GM18861 (cell line): ENCODE measurements at regions not wholly inside any gene's neighbourhood (a gene's known extent, or its start where the extent isn't known, plus 50 kb on each side); places are given as distances from the start of the nearest gene placed in this dataset.

ENCODE experiments used
- ATAC-seq: cut with Tn5 transposase; IDR thresholded peaks from one replicate; pipeline ENCODE4 v1.9.1; 2021; ENCODE audit not compliant: unreplicated experiment

GRCh38 chr16:72362476-72362875, 190.5 kb upstream of the PMFBP1 start:
- ATAC-seq: no peak

- ATAC-seq: no peak
These were observed 186.0 kb upstream of the PMFBP1 start for GRCh38 chr16:72357910-72358309.

- no peak for ATAC-seq
These were observed 183.6 kb upstream of the PMFBP1 start for GRCh38 chr16:72355561-72355960.

GRCh38 chr16:72349719-72350118, 177.8 kb upstream of the PMFBP1 start:
- ATAC-seq: no peak

- ATAC-seq: no peak
These were observed 161.0 kb upstream of the PMFBP1 start for GRCh38 chr16:72332926-72333325.

- ATAC-seq: no peak
These were observed 152.6 kb upstream of the PMFBP1 start for GRCh38 chr16:72324578-72324977.

- no peak for ATAC-seq
These were observed 145.5 kb upstream of the PMFBP1 start for GRCh38 chr16:72317446-72317845.

- ATAC-seq: no peak
These were observed 141.9 kb upstream of the PMFBP1 start for GRCh38 chr16:72313903-72314302.

- ATAC-seq: no peak
These were observed 140.9 kb upstream of the PMFBP1 start for GRCh38 chr16:72312828-72313227.

- no peak for ATAC-seq
These were observed 139.5 kb upstream of the PMFBP1 start for GRCh38 chr16:72311426-72311825.

GRCh38 chr16:72309001-72309400, 137.0 kb upstream of the PMFBP1 start:
- ATAC-seq: no peak

- ATAC-seq: no peak
These were observed 136.4 kb upstream of the PMFBP1 start for GRCh38 chr16:72308396-72308795.

- ATAC-seq: no peak
These were observed 130.4 kb upstream of the PMFBP1 start for GRCh38 chr16:72302332-72302731.

- ATAC-seq: no peak
These were observed 129.7 kb upstream of the PMFBP1 start for GRCh38 chr16:72301523-72302236.

GRCh38 chr16:72300892-72301291, 128.9 kb upstream of the PMFBP1 start:
- ATAC-seq: no peak

GRCh38 chr16:72299684-72300243, 127.8 kb upstream of the PMFBP1 start:
- no peak for ATAC-seq

- ATAC-seq: no peak
These were observed 127.0 kb upstream of the PMFBP1 start for GRCh38 chr16:72298961-72299360.

- ATAC-seq: no peak
These were observed 124.0 kb upstream of the PMFBP1 start for GRCh38 chr16:72295914-72296313.

- ATAC-seq: no peak
These were observed 119.6 kb upstream of the PMFBP1 start for GRCh38 chr16:72291531-72291981.

GRCh38 chr16:72291121-72291520, 119.2 kb upstream of the PMFBP1 start:
- no peak for ATAC-seq

- ATAC-seq: no peak
These were observed 115.7 kb upstream of the PMFBP1 start for GRCh38 chr16:72287649-72288048.

GRCh38 chr16:72286936-72287620, 115.1 kb upstream of the PMFBP1 start:
- no peak for ATAC-seq
